Activated CD4-positive, CD25-positive, alpha-beta regulatory T cell treated with anti-CD3 and anti-CD28 coated beads, Interleukin-2, amount 50 U/mL, for 24 hours (primary cell): ENCODE measurements at regions not wholly inside any gene's neighbourhood (a gene's known extent, or its start where the extent isn't known, plus 50 kb on each side); places are given as distances from the start of the nearest gene placed in this dataset.

Experiments
- ATAC-seq, 2 donors: fragments of 150-1000 bp; cut with Tn5 transposase; one replicate each; pipeline ENCODE4 v1.10.0; 2021; ENCODE audit warnings: mild to moderate bottlenecking in 1 of 2, moderate library complexity in 1 of 2

GRCh38 chr5:73337586-73338255 is 110.9 kb downstream of the FOXD1 start:
- no peak for ATAC-seq

DNA sequence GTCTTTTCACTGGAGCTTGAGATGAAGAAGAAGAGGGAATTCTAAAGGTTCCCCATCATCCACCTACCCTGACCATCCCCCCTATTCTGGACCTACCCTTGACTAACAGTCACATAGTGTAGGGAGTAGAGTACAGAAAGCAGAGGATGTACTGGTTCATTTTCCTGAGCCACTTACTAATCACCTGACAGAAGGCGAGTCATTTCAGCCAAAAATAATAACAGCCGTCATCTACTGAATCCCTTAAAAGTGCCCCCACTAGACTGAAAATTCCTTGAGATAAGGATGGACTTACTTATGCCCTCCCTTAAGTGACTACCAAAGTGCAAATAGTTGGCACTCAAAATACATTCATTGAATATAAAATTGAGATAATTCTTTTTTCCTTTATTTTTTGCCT is 112.2 kb downstream of the FOXD1 start:
- ATAC-seq = no peak

DNA sequence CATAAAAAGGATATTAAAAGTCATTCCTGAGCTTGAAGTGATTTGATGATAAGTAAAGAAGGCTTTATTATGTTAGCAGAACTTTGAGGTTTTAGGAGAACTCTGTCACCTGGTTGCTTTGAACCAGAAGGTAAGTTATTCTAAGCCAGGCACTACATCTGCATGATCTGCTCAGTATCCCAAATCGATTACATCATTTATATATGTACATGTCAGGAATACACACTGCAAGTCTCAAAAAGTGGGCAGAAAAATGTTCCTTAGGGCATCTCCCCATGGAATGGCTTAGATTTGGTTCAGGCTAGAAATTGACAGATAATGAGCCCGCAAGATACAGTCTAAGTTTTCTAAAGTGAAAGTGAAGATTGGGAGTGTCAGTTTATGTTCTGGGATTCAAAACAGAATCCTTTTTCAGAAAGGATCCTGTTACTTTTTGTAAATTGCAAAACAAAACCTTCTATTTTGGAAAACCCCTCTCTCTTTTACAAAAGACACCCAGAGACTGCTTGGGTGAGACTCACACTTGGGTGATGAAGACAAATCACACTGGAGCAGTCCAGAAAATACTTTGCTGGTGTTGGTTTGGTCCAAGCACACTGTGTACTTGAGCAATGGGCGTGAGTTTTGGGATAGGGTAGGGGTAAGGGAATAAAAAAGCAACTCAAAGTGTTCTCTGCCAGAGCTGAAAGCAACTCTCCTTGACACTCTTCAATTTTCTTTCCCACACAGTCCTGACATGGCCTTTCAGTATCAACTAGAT is 114.5 kb downstream of the FOXD1 start:
- ATAC-seq = no peak

GRCh38 chr5:73330613-73331012 is 118.0 kb downstream of the FOXD1 start:
- no peak for ATAC-seq

DNA sequence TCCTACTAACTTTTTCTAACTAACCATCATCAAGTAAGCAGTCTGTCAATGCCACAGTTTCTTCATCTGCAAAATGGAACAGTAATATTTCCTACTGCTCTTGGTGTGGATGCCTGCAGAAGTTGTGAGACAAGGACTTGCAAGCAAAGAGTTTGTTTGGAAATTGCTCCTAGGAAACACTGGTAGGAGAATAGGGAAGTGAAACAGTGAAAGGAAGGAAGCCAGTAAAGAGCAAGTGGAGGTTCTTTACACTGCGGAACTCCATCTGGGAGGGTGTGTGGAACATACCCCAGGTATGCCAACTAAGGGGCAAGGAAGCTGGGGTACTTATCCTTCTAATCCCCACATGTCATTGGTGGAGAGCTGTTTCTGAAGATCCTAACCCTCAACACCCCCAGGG is 119.9 kb downstream of the FOXD1 start:
- ATAC-seq = no peak

DNA sequence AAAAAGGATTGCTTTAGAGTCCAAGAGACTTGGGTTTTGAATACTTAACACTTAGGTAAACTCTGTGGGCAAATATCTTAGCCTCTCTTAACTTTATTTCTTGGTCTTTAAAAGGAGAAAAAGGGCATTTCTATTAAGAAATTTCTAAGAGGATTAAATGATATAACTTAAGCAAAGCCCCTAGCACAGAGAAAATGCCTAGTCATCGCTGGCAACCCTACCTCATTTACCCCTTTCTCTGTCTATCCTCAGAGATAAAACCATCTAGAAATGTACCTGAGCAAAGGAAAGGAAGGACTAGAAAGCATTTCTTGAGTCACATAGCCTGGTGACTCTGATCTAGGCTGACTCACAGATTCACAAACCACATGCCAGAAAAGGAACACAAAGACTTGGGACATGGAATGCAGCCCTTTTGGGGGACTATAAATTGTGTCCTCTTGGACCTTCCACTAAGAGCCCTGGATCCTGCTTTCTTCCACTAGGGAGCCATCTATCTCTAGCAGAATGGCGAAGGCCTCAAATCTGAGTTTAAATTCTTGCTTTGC is 120.6 kb downstream of the FOXD1 start:
- no peak for ATAC-seq

GRCh38 chr5:73325546-73325945 is 123.0 kb downstream of the FOXD1 start:
- no peak for ATAC-seq

DNA sequence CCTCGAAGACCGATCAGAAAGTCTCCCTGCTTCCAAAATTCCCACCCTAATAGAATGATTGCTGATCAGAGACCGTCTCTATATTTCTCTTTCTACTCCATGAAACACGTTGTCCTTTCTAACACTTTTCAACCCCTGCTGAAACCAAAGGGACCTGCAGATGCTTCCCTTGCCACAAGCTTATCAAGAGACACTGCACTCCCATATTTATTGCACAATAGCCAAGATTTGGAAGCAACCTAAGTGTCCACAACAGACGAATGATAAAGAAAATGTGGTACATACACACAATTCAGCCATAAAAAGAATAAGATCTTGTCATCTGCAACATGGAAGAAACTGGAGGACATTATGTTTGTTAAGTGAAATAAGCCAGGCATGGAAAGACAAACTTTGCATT is 125.1 kb downstream of the FOXD1 start:
- ATAC-seq = no peak

DNA sequence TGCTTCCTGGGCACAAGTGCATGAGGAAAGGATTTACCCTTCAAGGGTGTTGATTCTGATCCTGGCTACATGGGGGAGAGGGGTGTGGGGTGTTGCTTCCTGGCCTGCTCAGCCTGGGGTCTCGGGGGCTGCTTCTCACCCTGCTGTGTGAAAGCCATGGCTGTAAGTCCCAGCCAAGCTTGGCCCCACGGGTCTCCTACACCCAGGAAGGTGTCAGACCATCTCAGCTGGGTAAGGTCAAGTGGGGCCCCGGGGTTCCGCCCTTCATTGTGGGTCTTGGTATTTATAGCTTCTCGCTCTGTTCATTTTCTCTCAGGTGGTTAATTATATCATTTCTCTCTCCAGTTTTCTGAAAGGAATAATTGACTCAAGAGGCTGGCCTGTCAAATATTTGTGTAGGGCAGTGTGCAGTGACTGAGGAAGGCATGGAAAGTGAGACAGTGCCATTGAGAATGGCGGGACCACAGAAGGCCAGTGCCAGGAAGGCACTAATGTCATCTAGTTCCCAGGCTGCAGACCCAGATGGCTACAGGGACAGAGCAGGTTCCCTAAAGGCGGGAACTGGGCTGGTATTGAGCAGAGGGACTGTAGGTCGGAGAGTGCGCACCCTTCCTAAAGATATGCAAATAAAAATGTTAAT is 126.0 kb downstream of the FOXD1 start:
- no peak for ATAC-seq

GRCh38 chr5:73321757-73322436 is 126.7 kb downstream of the FOXD1 start:
- no peak for ATAC-seq

GRCh38 chr5:73319036-73319435 is 129.5 kb downstream of the FOXD1 start:
- no peak for ATAC-seq

DNA sequence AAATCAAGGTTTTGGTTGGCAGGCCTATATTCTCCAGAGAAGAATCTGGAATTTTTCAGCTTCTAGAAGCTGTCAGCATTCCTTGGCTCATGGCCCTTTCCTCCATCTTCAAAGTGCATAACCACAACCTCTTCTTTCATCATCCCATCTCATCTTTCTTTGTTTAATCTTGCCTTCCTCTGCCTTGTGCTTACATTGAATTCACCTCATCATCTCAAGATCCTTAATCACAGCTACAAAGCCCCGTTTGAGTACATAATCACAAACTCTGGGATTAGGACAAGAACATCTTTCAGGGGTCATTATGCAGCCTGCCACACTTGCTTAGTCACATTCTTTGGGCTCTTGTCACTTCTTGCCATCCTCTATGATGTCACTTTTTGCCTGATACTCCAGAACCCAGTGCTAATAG is 130.3 kb downstream of the FOXD1 start:
- ATAC-seq = no peak

- ATAC-seq = no peak
Measured at GRCh38 chr5:73317523-73317922, 131.1 kb downstream of the FOXD1 start.

DNA sequence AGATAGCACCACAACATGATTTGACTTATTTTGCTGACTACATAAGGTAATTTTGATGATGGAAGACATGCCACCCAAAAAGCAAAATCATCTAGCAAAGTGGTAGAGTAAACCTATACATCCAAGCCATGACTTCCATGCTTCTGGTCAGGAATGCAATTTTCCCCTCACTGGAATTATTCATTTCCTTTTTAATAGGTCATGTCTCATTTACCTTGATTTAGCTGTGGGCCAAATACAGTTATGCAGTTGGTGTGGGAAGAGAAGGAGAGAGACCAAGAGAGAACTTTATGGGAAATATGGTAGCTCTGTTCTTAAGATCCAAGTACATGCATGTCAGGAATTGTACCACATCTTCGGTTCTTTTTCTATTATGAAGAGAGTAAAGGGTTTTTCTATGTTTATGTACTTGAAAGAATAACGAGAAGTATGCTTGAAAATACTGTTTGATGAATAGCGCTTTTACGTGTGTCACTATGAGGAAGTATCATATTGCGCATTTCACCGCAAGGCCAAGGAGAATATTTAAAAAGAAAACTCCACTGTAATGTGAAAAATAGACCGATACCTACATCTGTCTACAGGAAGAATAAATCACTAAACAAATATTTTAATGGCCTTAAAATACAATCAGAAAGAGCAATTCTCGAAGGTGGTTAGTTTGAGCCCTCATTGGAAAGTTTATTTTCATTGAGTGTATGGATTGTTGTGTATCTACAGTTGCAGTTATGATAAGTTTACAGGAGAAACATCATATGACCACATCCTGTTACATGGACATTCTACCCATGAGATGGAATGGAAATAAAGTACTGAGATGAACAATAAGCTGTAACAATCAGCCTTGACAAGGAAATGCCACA is 134.0 kb downstream of the FOXD1 start:
- ATAC-seq = no peak

DNA sequence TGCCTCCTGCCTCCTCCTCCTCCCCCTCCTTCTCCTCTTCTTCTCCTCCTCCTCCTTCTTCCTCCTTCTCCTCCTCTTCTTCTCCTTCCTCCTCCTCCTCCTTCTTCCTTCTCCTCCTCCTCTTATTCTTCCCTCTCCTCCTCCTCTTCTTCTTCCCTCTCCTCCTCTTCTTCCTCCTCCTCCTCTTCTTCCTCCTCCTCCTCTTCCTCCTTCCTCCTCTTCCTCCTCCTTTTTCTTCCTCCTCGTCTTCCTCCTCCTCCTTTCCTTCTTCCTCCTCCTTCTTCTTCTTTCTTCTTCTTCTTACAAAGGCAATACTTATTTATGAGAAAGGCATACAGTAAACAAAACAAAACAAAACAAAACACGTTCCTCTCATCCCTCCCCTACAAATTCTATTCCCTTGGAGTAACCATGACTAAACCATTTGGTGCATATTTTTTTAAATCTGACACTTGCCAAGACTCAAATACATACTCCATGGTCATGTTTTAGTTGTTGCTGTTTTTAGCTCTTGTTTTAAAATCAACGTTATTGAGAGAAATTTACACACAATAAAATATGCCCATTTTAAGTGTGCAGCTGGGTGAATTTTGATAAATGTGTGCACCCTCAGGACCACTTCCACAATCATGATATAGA is 135.6 kb downstream of the FOXD1 start:
- no peak for ATAC-seq

GRCh38 chr5:73312146-73312871 is 136.3 kb downstream of the FOXD1 start:
- ATAC-seq = no peak

GRCh38 chr5:73311291-73312110 is 137.1 kb downstream of the FOXD1 start:
- ATAC-seq = no peak

DNA sequence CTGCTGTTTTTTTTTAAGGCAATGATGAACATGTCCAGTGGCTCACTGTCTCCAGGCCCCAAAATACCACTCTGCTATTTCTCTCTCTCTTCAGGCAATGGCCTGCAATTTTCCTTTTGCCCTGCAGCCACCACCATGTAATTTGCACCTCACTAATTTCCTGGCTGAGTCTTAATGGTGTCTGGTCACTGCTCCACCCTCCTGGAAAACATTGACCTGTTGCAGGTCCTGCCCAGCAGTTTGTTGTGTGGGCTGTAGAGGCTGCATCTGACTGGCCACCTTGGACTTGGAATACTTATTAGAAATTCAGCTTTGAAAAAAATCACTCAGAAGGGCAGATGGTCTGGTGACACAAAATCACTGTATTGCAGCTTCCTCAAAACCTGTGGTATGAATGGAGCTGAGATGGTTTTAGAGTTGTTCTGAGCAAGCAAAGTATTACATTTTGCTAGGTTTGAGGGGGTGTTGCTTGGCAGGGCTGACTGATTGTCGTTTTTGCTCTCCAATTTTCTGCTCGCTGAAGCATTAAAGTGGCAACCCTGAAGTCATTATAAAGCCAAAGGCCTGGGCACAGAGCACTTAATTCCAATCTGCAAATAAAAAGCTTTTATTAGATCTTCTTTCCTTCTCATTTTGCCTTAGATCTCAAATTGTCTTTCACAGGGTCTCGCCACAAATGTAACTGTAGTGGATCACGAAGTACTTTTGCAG is 134.8 kb downstream of the TMEM174 start:
- ATAC-seq = no peak

DNA sequence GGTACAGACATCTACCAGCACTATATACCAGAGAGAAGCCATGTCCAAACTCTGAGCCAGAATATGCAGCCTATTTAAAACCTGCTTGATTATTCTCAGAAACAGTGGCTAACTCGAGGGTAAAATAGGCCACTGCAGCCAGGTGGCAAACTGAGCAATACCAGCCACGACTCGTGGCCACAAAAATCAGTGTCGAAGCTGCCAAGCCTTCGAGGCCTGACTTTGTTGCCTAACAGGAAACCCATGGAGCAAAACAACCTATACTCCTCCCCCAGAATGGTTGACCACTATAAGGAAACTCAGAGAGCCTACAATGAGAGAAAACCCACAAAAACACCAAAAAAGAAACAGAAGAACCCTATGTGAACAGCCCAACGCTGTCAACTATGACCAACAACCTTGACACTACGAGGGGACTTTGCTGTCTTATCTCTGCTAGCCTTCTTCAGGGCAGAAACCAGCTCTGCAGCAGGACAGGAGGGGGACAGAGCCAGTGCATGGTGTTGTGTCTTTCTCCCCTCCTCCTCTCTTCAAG is 133.8 kb downstream of the TMEM174 start:
- no peak for ATAC-seq
